ENCODE measurements at regions not wholly inside any gene's neighbourhood (a gene's known extent, or its start where the extent isn't known, plus 50 kb on each side); places are given as distances from the start of the nearest gene placed in this dataset.

- Histone ChIP-seq H3K4me3 (ENCODE audit: low read length) (no peak overlapping the region), H3K9me2 (replicated peaks; ENCODE audit: low read length) (no peaks in the 10 kb centered on the region), H3K9ac (ENCODE audit: low read length) (no peak overlapping the region), H3K4me2 (ENCODE audit: low read length) (no peak overlapping the region), H3K36me3 (ENCODE audit: low read depth, low read length) (no peaks in the 10 kb centered on the region), H2AFZ (ENCODE audit: low read length) (no peak overlapping the region), H4K20me1 (ENCODE audit: low read length) (no peaks in the 10 kb centered on the region), H3K9me3 (ENCODE audit: low read length) (no peaks in the 10 kb centered on the region), H3K27ac (ENCODE audit: low read length) (no peak overlapping the region), H3K79me2 (ENCODE audit: low read length) (no peaks in the 10 kb centered on the region), H3K4me1 (ENCODE audit: insufficient read depth, low read length) (no peaks in the 10 kb centered on the region), H3F3A (ENCODE audit: low read length, unreplicated experiment) (no peaks in the 10 kb centered on the region), H3K27me3 (ENCODE audit: low read length) (no peaks in the 10 kb centered on the region)
- CTCF ChIA-PET, result no interaction called here
- BruUV-seq (replicated peaks), result no TSS peak
- TF ChIP-seq, protein P1, sequence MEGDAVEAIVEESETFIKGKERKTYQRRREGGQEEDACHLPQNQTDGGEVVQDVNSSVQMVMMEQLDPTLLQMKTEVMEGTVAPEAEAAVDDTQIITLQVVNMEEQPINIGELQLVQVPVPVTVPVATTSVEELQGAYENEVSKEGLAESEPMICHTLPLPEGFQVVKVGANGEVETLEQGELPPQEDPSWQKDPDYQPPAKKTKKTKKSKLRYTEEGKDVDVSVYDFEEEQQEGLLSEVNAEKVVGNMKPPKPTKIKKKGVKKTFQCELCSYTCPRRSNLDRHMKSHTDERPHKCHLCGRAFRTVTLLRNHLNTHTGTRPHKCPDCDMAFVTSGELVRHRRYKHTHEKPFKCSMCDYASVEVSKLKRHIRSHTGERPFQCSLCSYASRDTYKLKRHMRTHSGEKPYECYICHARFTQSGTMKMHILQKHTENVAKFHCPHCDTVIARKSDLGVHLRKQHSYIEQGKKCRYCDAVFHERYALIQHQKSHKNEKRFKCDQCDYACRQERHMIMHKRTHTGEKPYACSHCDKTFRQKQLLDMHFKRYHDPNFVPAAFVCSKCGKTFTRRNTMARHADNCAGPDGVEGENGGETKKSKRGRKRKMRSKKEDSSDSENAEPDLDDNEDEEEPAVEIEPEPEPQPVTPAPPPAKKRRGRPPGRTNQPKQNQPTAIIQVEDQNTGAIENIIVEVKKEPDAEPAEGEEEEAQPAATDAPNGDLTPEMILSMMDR (conservative IDR thresholded peaks at IDR 0.05; ENCODE audit: low read depth, low read length), result no peak
- TF ChIP-seq EZH2 (IDR thresholded peaks at IDR 0.05; ENCODE audit: low read length, unreplicated experiment) (no peak), EZH2phosphoT487 (IDR thresholded peaks at IDR 0.05; ENCODE audit: borderline replicate concordance, low read length) (no peak)
- POLR2A ChIA-PET (ENCODE audit: unreplicated experiment), result no interaction called here
- ATAC-seq (no peak), DNase-seq (no peak)
- intact Hi-C loops (cut with micrococcal nuclease), result no loop called here
These were observed 828.4 kb downstream of the VGLL3 start for GRCh38 chr3:86162521-86162920.

DNA sequence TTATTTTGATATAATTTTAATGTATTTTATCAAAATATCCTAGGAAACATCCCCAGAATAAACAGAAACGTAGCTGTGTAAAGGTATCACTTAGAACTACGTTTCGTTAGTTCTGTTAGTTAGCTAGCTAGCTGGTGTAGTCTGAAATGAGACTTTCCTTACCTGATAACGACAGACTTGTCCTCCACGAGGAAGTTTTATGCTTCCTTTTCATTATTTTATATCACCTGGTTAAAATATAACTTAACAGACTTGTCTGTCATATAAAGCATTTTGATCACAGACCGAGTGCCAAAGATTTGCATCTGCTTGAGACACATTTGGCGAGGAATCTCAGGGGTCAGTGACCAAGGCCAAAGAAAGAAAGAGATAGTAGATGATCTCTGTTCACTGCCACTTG is 829.5 kb downstream of the VGLL3 start:
- POLR2A ChIA-PET (ENCODE audit: unreplicated experiment), result no interaction called here
- BruUV-seq (replicated peaks), result no TSS peak
- intact Hi-C loops (cut with micrococcal nuclease), result no loop called here
- Histone ChIP-seq H3K27ac (ENCODE audit: low read length) (no peak overlapping the region), H3K9me3 (ENCODE audit: low read length) (no peaks in the 10 kb centered on the region), H3K9me2 (replicated peaks; ENCODE audit: low read length) (no peaks in the 10 kb centered on the region), H3K4me2 (ENCODE audit: low read length) (no peak overlapping the region), H2AFZ (ENCODE audit: low read length) (no peak overlapping the region), H4K20me1 (ENCODE audit: low read length) (no peaks in the 10 kb centered on the region), H3K9ac (ENCODE audit: low read length) (no peak overlapping the region), H3K4me1 (ENCODE audit: insufficient read depth, low read length) (no peaks in the 10 kb centered on the region), H3F3A (ENCODE audit: low read length, unreplicated experiment) (no peaks in the 10 kb centered on the region), H3K27me3 (ENCODE audit: low read length) (no peaks in the 10 kb centered on the region), H3K4me3 (ENCODE audit: low read length) (no peak overlapping the region), H3K79me2 (ENCODE audit: low read length) (no peaks in the 10 kb centered on the region), H3K36me3 (ENCODE audit: low read depth, low read length) (no peaks in the 10 kb centered on the region)
- DNase-seq (no peak), ATAC-seq (no peak)
- no peak for TF ChIP-seq EZH2 (IDR thresholded peaks at IDR 0.05; ENCODE audit: low read length, unreplicated experiment)
- TF ChIP-seq, protein P1 (conservative IDR thresholded peaks at IDR 0.05; ENCODE audit: low read depth, low read length), result no peak
- no peak for TF ChIP-seq EZH2phosphoT487 (IDR thresholded peaks at IDR 0.05; ENCODE audit: borderline replicate concordance, low read length)
- CTCF ChIA-PET, result no interaction called here

- Histone ChIP-seq H3K9ac (ENCODE audit: low read length) (no peak overlapping the region), H3F3A (ENCODE audit: low read length, unreplicated experiment) (no peaks in the 10 kb centered on the region), H3K4me2 (ENCODE audit: low read length) (no peak overlapping the region), H3K79me2 (ENCODE audit: low read length) (no peaks in the 10 kb centered on the region), H3K36me3 (ENCODE audit: low read depth, low read length) (no peaks in the 10 kb centered on the region), H3K9me2 (replicated peaks; ENCODE audit: low read length) (no peaks in the 10 kb centered on the region), H3K27me3 (ENCODE audit: low read length) (no peaks in the 10 kb centered on the region), H3K4me3 (ENCODE audit: low read length) (no peak overlapping the region), H3K4me1 (ENCODE audit: insufficient read depth, low read length) (no peaks in the 10 kb centered on the region), H3K9me3 (ENCODE audit: low read length) (no peaks in the 10 kb centered on the region), H4K20me1 (ENCODE audit: low read length) (no peaks in the 10 kb centered on the region), H2AFZ (ENCODE audit: low read length) (no peak overlapping the region), H3K27ac (ENCODE audit: low read length) (no peak overlapping the region)
- no peak for ATAC-seq
- intact Hi-C loops (cut with micrococcal nuclease), result no loop called here
- ChIA-PET POLR2A (ENCODE audit: unreplicated experiment) (no interaction called here), CTCF (no interaction called here)
- TF ChIP-seq EZH2phosphoT487 (IDR thresholded peaks at IDR 0.05; ENCODE audit: borderline replicate concordance, low read length), result no peak
- BruUV-seq (replicated peaks), result no TSS peak
- DNase-seq, result no peak
These were observed 838.3 kb downstream of the VGLL3 start for GRCh38 chr3:86152620-86153019.
